ENCODE measurements at regions not wholly inside any gene's neighbourhood (a gene's known extent, or its start where the extent isn't known, plus 50 kb on each side); places are given as distances from the start of the nearest gene placed in this dataset.

GRCh38 chr18:39788383-39788782 lies 2166.7 kb upstream of the PIK3C3 start:
- ChIA-PET POLR2A (no interaction called here), CTCF (no interaction called here)
- DNase-seq, result no peak
- no peak overlapping the region for H3K4me3 Mint-ChIP-seq
- no peaks in the 10 kb centered on the region for H3K4me1 ChIP-seq (ENCODE audit: insufficient read depth, low read length)
- peaks cover 0 to 13% (median 6%) of the 10 kb centered on the region in 5 donors for H3K9me3 Mint-ChIP-seq
- no peaks in the 10 kb centered on the region for H3K27me3 ChIP-seq (ENCODE audit: insufficient read depth, low read length, poor library complexity, severe bottlenecking)
- no peaks in the 10 kb centered on the region for H3K9me3 ChIP-seq (ENCODE audit: low read length)
- H3K4me1 Mint-ChIP-seq, result no peaks in the 10 kb centered on the region
- no peaks in the 10 kb centered on the region for H3K27me3 Mint-ChIP-seq
- no peak overlapping the region for H3K4me3 ChIP-seq (ENCODE audit: low read length)
- no peak overlapping the region for H3K27ac ChIP-seq (ENCODE audit: low read depth, low read length)
- H3K36me3 Mint-ChIP-seq, result no peaks in the 10 kb centered on the region
- H3K36me3 ChIP-seq (ENCODE audit: insufficient read depth, low read length), result no peaks in the 10 kb centered on the region
- no peak overlapping the region for H3K27ac Mint-ChIP-seq

GRCh38 chr18:39786477-39786876 lies 2168.6 kb upstream of the PIK3C3 start:
- no peak overlapping the region for H3K27ac ChIP-seq (ENCODE audit: low read depth, low read length)
- DNase-seq, result no peak
- H3K9me3 ChIP-seq (ENCODE audit: low read length), result no peaks in the 10 kb centered on the region
- POLR2A ChIA-PET, result no interaction called here
- no peaks in the 10 kb centered on the region for H3K4me1 ChIP-seq (ENCODE audit: insufficient read depth, low read length)
- Mint-ChIP-seq H3K4me3 (no peak overlapping the region), H3K27me3 (no peaks in the 10 kb centered on the region), H3K9me3 (peaks cover 0 to 13% (median 3%) of the 10 kb centered on the region in 5 donors), H3K4me1 (no peaks in the 10 kb centered on the region), H3K27ac (no peak overlapping the region), H3K36me3 (no peaks in the 10 kb centered on the region)
- H3K4me3 ChIP-seq (ENCODE audit: low read length), result no peak overlapping the region
- CTCF ChIA-PET, result no interaction called here
- no peaks in the 10 kb centered on the region for H3K36me3 ChIP-seq (ENCODE audit: insufficient read depth, low read length)
- H3K27me3 ChIP-seq (ENCODE audit: insufficient read depth, low read length, poor library complexity, severe bottlenecking), result no peaks in the 10 kb centered on the region

GRCh38 chr18:39784541-39784940 lies 2170.5 kb upstream of the PIK3C3 start:
- Mint-ChIP-seq H3K4me1 (no peaks in the 10 kb centered on the region), H3K27ac (no peak overlapping the region), H3K4me3 (no peak overlapping the region), H3K36me3 (no peaks in the 10 kb centered on the region), H3K9me3 (peaks cover 0 to 32% (median 5%) of the 10 kb centered on the region in 5 donors), H3K27me3 (no peaks in the 10 kb centered on the region)
- Histone ChIP-seq H3K36me3 (ENCODE audit: insufficient read depth, low read length) (no peaks in the 10 kb centered on the region), H3K9me3 (ENCODE audit: low read length) (no peaks in the 10 kb centered on the region), H3K4me3 (ENCODE audit: low read length) (no peak overlapping the region), H3K27me3 (ENCODE audit: insufficient read depth, low read length, poor library complexity, severe bottlenecking) (no peaks in the 10 kb centered on the region), H3K27ac (ENCODE audit: low read depth, low read length) (no peak overlapping the region), H3K4me1 (ENCODE audit: insufficient read depth, low read length) (no peaks in the 10 kb centered on the region)
- CTCF ChIA-PET, result no interaction called here
- POLR2A ChIA-PET, result no interaction called here
- DNase-seq, result no peak

- Mint-ChIP-seq H3K4me3 (no peak overlapping the region), H3K27me3 (no peaks in the 10 kb centered on the region), H3K9me3 (peaks cover 0 to 32% (median 6%) of the 10 kb centered on the region in 5 donors), H3K27ac (no peak overlapping the region), H3K4me1 (no peaks in the 10 kb centered on the region), H3K36me3 (no peaks in the 10 kb centered on the region)
- CTCF ChIA-PET, result no interaction called here
- H3K27ac ChIP-seq (ENCODE audit: low read depth, low read length), result no peak overlapping the region
- POLR2A ChIA-PET, result no interaction called here
- H3K9me3 ChIP-seq (ENCODE audit: low read length), result no peaks in the 10 kb centered on the region
- H3K36me3 ChIP-seq (ENCODE audit: insufficient read depth, low read length), result no peaks in the 10 kb centered on the region
- no peaks in the 10 kb centered on the region for H3K4me1 ChIP-seq (ENCODE audit: insufficient read depth, low read length)
- no peaks in the 10 kb centered on the region for H3K27me3 ChIP-seq (ENCODE audit: insufficient read depth, low read length, poor library complexity, severe bottlenecking)
- DNase-seq, result no peak
- H3K4me3 ChIP-seq (ENCODE audit: low read length), result no peak overlapping the region
These were observed 2173.5 kb upstream of the PIK3C3 start for GRCh38 chr18:39781565-39781964.

GRCh38 chr18:39780774-39781173 lies 2174.3 kb upstream of the PIK3C3 start:
- no peaks in the 10 kb centered on the region for H3K36me3 Mint-ChIP-seq
- CTCF ChIA-PET, result no interaction called here
- Histone ChIP-seq H3K9me3 (ENCODE audit: low read length) (no peaks in the 10 kb centered on the region), H3K4me1 (ENCODE audit: insufficient read depth, low read length) (no peaks in the 10 kb centered on the region), H3K4me3 (ENCODE audit: low read length) (no peak overlapping the region), H3K27me3 (ENCODE audit: insufficient read depth, low read length, poor library complexity, severe bottlenecking) (no peaks in the 10 kb centered on the region), H3K36me3 (ENCODE audit: insufficient read depth, low read length) (no peaks in the 10 kb centered on the region), H3K27ac (ENCODE audit: low read depth, low read length) (no peak overlapping the region)
- peaks cover 0 to 35% (median 6%) of the 10 kb centered on the region in 5 donors for H3K9me3 Mint-ChIP-seq
- H3K4me3 Mint-ChIP-seq, result no peak overlapping the region
- DNase-seq, result no peak
- POLR2A ChIA-PET, result no interaction called here
- H3K27me3 Mint-ChIP-seq, result no peaks in the 10 kb centered on the region
- H3K27ac Mint-ChIP-seq, result no peak overlapping the region
- H3K4me1 Mint-ChIP-seq, result no peaks in the 10 kb centered on the region

DNA sequence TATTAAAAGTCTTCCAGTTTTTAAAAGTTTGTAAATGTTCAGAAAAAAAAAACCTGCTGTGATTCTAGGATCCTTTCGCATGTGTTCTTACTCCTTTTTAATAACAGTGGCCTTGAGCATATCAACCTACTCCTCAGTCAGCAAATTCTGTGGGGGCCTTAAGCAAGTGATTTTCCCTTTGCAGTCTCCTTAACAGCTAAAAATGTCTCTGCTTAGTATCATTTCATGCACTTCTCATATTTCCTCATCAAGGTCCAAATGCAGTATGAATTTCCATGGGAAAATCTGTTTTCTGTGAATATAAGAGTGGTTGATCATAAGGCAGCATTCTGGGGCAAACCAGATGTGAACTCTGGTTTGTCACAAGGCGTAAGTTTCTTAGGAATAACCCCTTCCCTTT lies 2175.1 kb upstream of the PIK3C3 start:
- Histone ChIP-seq H3K27me3 (ENCODE audit: insufficient read depth, low read length, poor library complexity, severe bottlenecking) (no peaks in the 10 kb centered on the region), H3K9me3 (ENCODE audit: low read length) (no peaks in the 10 kb centered on the region), H3K36me3 (ENCODE audit: insufficient read depth, low read length) (no peaks in the 10 kb centered on the region), H3K4me3 (ENCODE audit: low read length) (no peak overlapping the region), H3K27ac (ENCODE audit: low read depth, low read length) (no peak overlapping the region), H3K4me1 (ENCODE audit: insufficient read depth, low read length) (no peaks in the 10 kb centered on the region)
- no peaks in the 10 kb centered on the region for H3K27me3 Mint-ChIP-seq
- peaks cover 0 to 35% (median 8%) of the 10 kb centered on the region in 5 donors for H3K9me3 Mint-ChIP-seq
- H3K36me3 Mint-ChIP-seq, result no peaks in the 10 kb centered on the region
- no peaks in the 10 kb centered on the region for H3K4me1 Mint-ChIP-seq
- ChIA-PET CTCF (no interaction called here), POLR2A (no interaction called here)
- no peak overlapping the region for H3K27ac Mint-ChIP-seq
- no peak overlapping the region for H3K4me3 Mint-ChIP-seq
- DNase-seq, result no peak

DNA sequence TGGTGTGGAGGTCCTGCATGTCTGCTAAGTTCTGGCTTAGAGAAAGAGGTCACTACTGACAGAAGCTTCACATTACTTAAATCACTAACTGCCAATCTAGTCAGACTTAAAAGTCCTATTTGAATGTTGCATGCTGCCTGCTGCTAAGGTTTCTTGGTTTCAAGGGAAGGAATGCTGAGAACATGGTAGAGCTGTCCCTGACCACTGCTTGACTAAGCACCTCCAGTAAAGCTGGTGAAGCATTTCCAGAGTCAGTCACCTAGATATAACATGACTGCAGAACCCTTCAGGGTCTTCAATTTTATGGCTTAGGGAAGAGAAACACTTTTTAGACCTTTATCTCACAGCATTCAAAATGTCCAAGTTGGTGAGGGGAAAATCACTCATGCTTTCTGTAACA lies 2178.3 kb upstream of the PIK3C3 start:
- no peak for DNase-seq
- ChIA-PET CTCF (no interaction called here), POLR2A (no interaction called here)
- Mint-ChIP-seq H3K27me3 (no peaks in the 10 kb centered on the region), H3K27ac (no peak overlapping the region), H3K9me3 (peaks cover 0 to 42% (median 12%) of the 10 kb centered on the region in 5 donors), H3K4me1 (no peaks in the 10 kb centered on the region), H3K36me3 (no peaks in the 10 kb centered on the region), H3K4me3 (no peak overlapping the region)
- H3K27me3 ChIP-seq (ENCODE audit: insufficient read depth, low read length, poor library complexity, severe bottlenecking), result no peaks in the 10 kb centered on the region
- no peaks in the 10 kb centered on the region for H3K9me3 ChIP-seq (ENCODE audit: low read length)
- H3K4me1 ChIP-seq (ENCODE audit: insufficient read depth, low read length), result no peaks in the 10 kb centered on the region
- H3K36me3 ChIP-seq (ENCODE audit: insufficient read depth, low read length), result no peaks in the 10 kb centered on the region
- no peak overlapping the region for H3K4me3 ChIP-seq (ENCODE audit: low read length)
- H3K27ac ChIP-seq (ENCODE audit: low read depth, low read length), result no peak overlapping the region

DNA sequence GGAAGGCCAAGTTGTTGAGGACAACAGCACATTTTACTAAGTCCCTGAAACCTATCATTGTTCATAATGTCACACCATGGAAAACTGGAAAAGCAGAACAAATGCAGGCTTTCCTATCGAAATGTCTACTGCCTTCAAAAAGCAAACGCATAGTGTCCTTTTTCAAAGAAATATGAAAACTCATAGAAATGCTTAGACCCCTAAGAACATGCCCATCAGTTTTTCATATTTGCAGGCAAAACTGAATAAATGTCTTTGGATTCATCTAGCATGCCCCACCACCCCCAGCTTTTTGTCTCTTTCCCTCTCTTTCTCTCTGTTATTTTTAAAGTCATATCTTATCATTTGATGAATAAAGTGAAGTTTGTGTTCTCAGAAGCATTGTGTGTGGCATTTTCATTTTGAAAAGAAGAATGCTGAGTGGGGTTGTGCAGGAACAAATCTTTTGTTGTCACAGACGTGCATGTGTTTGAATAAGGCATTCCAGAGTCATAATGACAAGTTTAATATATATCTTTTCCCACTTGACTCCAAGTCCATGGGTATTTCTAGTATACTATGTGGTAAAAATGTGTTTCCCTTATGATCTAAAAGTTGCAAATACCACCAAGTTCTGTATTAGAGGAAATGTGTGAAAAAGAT lies 2180.0 kb upstream of the PIK3C3 start:
- Mint-ChIP-seq H3K9me3 (peaks cover 6 to 45% (median 10%) of the 10 kb centered on the region in 5 donors), H3K4me1 (no peaks in the 10 kb centered on the region), H3K27ac (no peak overlapping the region), H3K27me3 (no peaks in the 10 kb centered on the region), H3K36me3 (no peaks in the 10 kb centered on the region), H3K4me3 (no peak overlapping the region)
- Histone ChIP-seq H3K27me3 (ENCODE audit: insufficient read depth, low read length, poor library complexity, severe bottlenecking) (no peaks in the 10 kb centered on the region), H3K9me3 (ENCODE audit: low read length) (no peaks in the 10 kb centered on the region), H3K4me3 (ENCODE audit: low read length) (no peak overlapping the region), H3K36me3 (ENCODE audit: insufficient read depth, low read length) (no peaks in the 10 kb centered on the region), H3K4me1 (ENCODE audit: insufficient read depth, low read length) (no peaks in the 10 kb centered on the region), H3K27ac (ENCODE audit: low read depth, low read length) (no peak overlapping the region)
- ChIA-PET POLR2A (no interaction called here), CTCF (no interaction called here)
- no peak for DNase-seq

DNA sequence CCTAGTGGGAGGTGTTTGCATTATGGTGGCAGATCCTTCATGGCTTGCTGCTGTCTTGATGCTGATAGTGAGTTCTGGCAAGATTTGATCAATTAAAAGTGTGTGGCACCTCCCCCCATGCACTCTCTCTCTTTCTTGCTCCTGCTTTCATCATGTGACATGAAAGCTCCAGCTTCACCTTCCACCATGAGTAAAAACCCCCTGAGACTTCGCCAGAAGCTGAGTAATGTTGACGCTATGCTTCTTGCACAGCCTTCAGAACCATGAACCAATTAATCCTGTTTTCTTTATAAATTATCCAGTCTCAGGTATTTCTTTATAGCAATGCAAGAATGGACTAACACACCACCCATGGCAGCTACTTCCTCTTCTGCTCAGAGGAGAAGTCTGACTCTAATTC lies 2181.4 kb upstream of the PIK3C3 start:
- Mint-ChIP-seq H3K36me3 (no peaks in the 10 kb centered on the region), H3K4me3 (no peak overlapping the region), H3K27me3 (no peaks in the 10 kb centered on the region), H3K4me1 (no peaks in the 10 kb centered on the region), H3K9me3 (peaks cover 6 to 44% (median 7%) of the 10 kb centered on the region in 5 donors), H3K27ac (no peak overlapping the region)
- no peak for DNase-seq
- no peaks in the 10 kb centered on the region for H3K9me3 ChIP-seq (ENCODE audit: low read length)
- no peaks in the 10 kb centered on the region for H3K36me3 ChIP-seq (ENCODE audit: insufficient read depth, low read length)
- ChIA-PET POLR2A (no interaction called here), CTCF (no interaction called here)
- H3K27ac ChIP-seq (ENCODE audit: low read depth, low read length), result no peak overlapping the region
- H3K4me1 ChIP-seq (ENCODE audit: insufficient read depth, low read length), result no peaks in the 10 kb centered on the region
- H3K4me3 ChIP-seq (ENCODE audit: low read length), result no peak overlapping the region
- no peaks in the 10 kb centered on the region for H3K27me3 ChIP-seq (ENCODE audit: insufficient read depth, low read length, poor library complexity, severe bottlenecking)

Measured in CD8-positive, alpha-beta memory T cell (primary cell).